Adrenal gland (tissue), 5 donors: ENCODE measurements at regions not wholly inside any gene's neighbourhood (a gene's known extent, or its start where the extent isn't known, plus 50 kb on each side); places are given as distances from the start of the nearest gene placed in this dataset.

ENCODE experiments used
- CTCF ChIP-seq, 6 experiments: fragments of 450-650 bp in 4 of 6; fragments of 200-600 bp in 2 of 6; sonication (generic) in 1 of 6; IDR thresholded peaks; 1 replicate in 5 of 6; 2 replicates in 1 of 6; pipeline versions ENCODE4 v1.5.1 to v1.8.0; 2016 to 2021; ENCODE audit warnings: antibody characterized with exemption in 6 of 6, mild to moderate bottlenecking in 2 of 6, moderate library complexity in 1 of 6
- POLR2A ChIP-seq, 2 donors: fragments of 450-650 bp; IDR thresholded peaks; one replicate each; pipeline ENCODE4 v1.6.1; 2017; ENCODE audit warnings: antibody characterized with exemption in 2 of 2, mild to moderate bottlenecking in 2 of 2, moderate library complexity in 1 of 2
- donor health status: DM: no; HTN: no; CAD: no.

GRCh38 chr1:157405662-157406061 is 146.7 kb downstream of the FCRL5 start:
- TF ChIP-seq POLR2A (IDR thresholded peaks at IDR 0.05), result no peak
- no peak for TF ChIP-seq CTCF (IDR thresholded peaks at IDR 0.05)
